PC-9 (cell line): ENCODE measurements at regions not wholly inside any gene's neighbourhood (a gene's known extent, or its start where the extent isn't known, plus 50 kb on each side); places are given as distances from the start of the nearest gene placed in this dataset.

Experiments used
- BruUV-seq: library from RNA; stranded (reverse); fragments of 400-500 nt; replicated peaks from 2 replicates; lab custom pipeline; 2021; lab: Mats Ljungman, UMichigan
- CTCF ChIA-PET: fragments of 300-600 bp; sonication (Branson Sonifier 250); formaldehyde crosslinking; loops from one replicate; lab custom pipeline; 2022; ENCODE audit warnings: antibody characterized with exemption; lab: Charles Lee
- POLR2A ChIA-PET: fragments of 300-600 bp; sonication (Branson Sonifier 250); formaldehyde crosslinking; loops from one replicate; lab custom pipeline; 2022; ENCODE audit warnings: antibody characterized with exemption; ENCODE audit not compliant: unreplicated experiment; lab: Charles Lee
- DNase-seq, 2 experiments: peaks; one replicate each; pipeline versions ENCODE4 v3.0.0 to v3.0.0-alpha.2; 2015 to 2022; ENCODE audit warnings: mixed read lengths in 1 of 2
- H2AFZ ChIP-seq: fragments of 200-600 bp; sonication (generic); 2 replicates; pipeline ENCODE4 v1.8.1; 2017; ENCODE audit warnings: antibody characterized with exemption
- H3F3A ChIP-seq: fragments of 200-600 bp; sonication (generic); 2 replicates; pipeline ENCODE4 v1.8.1; 2017; ENCODE audit warnings: antibody characterized with exemption, mild to moderate bottlenecking, low read depth; ENCODE audit not compliant: insufficient read depth
- H3K27ac ChIP-seq: fragments of 200-600 bp; sonication (generic); 2 replicates; pipeline ENCODE4 v1.6.1; 2016; ENCODE audit warnings: mixed run types
- H3K27me3 ChIP-seq: fragments of 200-600 bp; sonication (generic); 2 replicates; pipeline ENCODE4 v1.6.1; 2016; ENCODE audit warnings: low read depth, mixed run types; ENCODE audit not compliant: insufficient read depth
- H3K36me3 ChIP-seq: fragments of 200-600 bp; sonication (generic); 2 replicates; pipeline ENCODE4 v1.6.1; 2016; ENCODE audit warnings: low read depth, mixed run types
- H3K4me1 ChIP-seq: fragments of 200-600 bp; sonication (generic); replicated peaks from 2 replicates; pipeline ENCODE4 v1.6.1; 2016; ENCODE audit warnings: mixed run types; ENCODE audit not compliant: insufficient read depth
- H3K4me2 ChIP-seq: fragments of 200-600 bp; sonication (generic); 2 replicates; pipeline ENCODE4 v1.6.1; 2017; ENCODE audit warnings: mixed run types
- H3K4me3 ChIP-seq: fragments of 200-600 bp; sonication (generic); 2 replicates; pipeline ENCODE4 v1.6.1; 2016; ENCODE audit warnings: mixed run types
- H3K79me2 ChIP-seq: fragments of 200-600 bp; sonication (generic); 2 replicates; pipeline ENCODE4 v1.6.1; 2017; ENCODE audit warnings: low read depth, mixed run types
- H3K9me2 ChIP-seq: fragments of 200-600 bp; sonication (generic); 2 replicates; pipeline ENCODE4 v1.8.1; 2017; ENCODE audit warnings: mild to moderate bottlenecking; ENCODE audit not compliant: insufficient read depth
- H3K9me3 ChIP-seq: fragments of 200-600 bp; sonication (generic); 2 replicates; pipeline ENCODE4 v1.8.1; 2016; ENCODE audit warnings: low read depth; ENCODE audit not compliant: insufficient read depth
- H4K20me1 ChIP-seq: fragments of 200-600 bp; sonication (generic); 2 replicates; pipeline ENCODE4 v1.8.1; 2017; ENCODE audit not compliant: insufficient read depth
- EZH2 ChIP-seq: fragments of 200-600 bp; sonication (generic); IDR thresholded peaks from 2 replicates; pipeline ENCODE4 v1.8.0; 2017; ENCODE audit warnings: antibody characterized with exemption, low read depth
- intact Hi-C: fragments of 100-400 bp; cut with micrococcal nuclease; formaldehyde crosslinking; loops from one replicate; pipeline ENCODE4 v1.10.0; 2022; ENCODE audit not compliant: unreplicated experiment
- TF ChIP-seq, protein P1 (sequence below): fragments of 200-600 bp; sonication (generic); conservative IDR thresholded peaks from 2 replicates; pipeline ENCODE4 v1.6.1; 2017; ENCODE audit warnings: mixed run types, antibody characterized with exemption, mild to moderate bottlenecking, moderate library complexity

DNA sequence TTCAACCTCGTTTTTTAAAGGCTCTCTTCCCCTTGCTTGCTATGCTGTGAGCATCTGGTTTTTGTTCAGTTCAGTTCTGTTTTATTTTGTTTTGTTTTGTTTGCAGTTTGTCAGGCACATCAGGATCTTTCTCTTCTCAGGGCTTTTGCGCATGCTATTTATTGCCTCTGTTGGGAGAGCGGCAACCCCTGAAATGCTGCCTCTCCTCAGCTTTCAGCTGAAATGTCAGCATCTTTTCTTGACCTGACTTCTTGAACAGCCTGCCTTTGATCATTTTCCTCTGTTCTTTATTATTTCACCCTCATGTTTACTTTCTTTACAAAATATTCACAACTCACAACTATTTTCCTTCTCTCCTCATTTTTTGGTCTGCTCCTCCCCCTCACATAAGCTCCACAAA, 50.4 kb upstream of the RC3H1 start:
- no peaks in the 10 kb centered on the region for H3K79me2 ChIP-seq
- DNase-seq = no peak
- H3K36me3 ChIP-seq = no peaks in the 10 kb centered on the region
- intact Hi-C loops = loop anchor here (5.0 to 10.0 kb wide), 3 partner anchors 100 to 1328 kb away; partner anchors contain the start of genes GAS5 and ZBTB37
- H3K4me3 ChIP-seq = no peak overlapping the region
- ChIA-PET POLR2A (no interaction called here), CTCF (interaction anchor here (0.6 kb wide), 1 partner anchor 83 kb away, joined by 3 read pairs; no protein-coding TSS in a partner anchor)
- H3K4me1 ChIP-seq = no peaks in the 10 kb centered on the region
- no peak overlapping the region for H3K27ac ChIP-seq
- no peaks in the 10 kb centered on the region for H4K20me1 ChIP-seq
- no peaks in the 10 kb centered on the region for H3F3A ChIP-seq
- no peaks in the 10 kb centered on the region for H3K27me3 ChIP-seq
- H3K9me2 ChIP-seq = no peaks in the 10 kb centered on the region
- BruUV-seq = no TSS peak
- no peak overlapping the region for H3K4me2 ChIP-seq
- TF ChIP-seq, protein P1, sequence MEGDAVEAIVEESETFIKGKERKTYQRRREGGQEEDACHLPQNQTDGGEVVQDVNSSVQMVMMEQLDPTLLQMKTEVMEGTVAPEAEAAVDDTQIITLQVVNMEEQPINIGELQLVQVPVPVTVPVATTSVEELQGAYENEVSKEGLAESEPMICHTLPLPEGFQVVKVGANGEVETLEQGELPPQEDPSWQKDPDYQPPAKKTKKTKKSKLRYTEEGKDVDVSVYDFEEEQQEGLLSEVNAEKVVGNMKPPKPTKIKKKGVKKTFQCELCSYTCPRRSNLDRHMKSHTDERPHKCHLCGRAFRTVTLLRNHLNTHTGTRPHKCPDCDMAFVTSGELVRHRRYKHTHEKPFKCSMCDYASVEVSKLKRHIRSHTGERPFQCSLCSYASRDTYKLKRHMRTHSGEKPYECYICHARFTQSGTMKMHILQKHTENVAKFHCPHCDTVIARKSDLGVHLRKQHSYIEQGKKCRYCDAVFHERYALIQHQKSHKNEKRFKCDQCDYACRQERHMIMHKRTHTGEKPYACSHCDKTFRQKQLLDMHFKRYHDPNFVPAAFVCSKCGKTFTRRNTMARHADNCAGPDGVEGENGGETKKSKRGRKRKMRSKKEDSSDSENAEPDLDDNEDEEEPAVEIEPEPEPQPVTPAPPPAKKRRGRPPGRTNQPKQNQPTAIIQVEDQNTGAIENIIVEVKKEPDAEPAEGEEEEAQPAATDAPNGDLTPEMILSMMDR = no peak
- TF ChIP-seq EZH2 = no peak
- no peaks in the 10 kb centered on the region for H3K9me3 ChIP-seq
- no peak overlapping the region for H2AFZ ChIP-seq
